NCI-H2227 treated with DMSO at 0.1 percent for 48 hours (cell line): ENCODE measurements at regions not wholly inside any gene's neighbourhood (a gene's known extent, or its start where the extent isn't known, plus 50 kb on each side); places are given as distances from the start of the nearest gene placed in this dataset.
"Not testable (repeated sequence)": the region's sequence is repeated elsewhere in the genome, so short reads cannot be mapped to it uniquely, and the experiment has no call there.

ENCODE experiments used
- DNase-seq: peaks from one replicate; lab custom pipeline; 2025; lab: John Stamatoyannopoulos, UW

- no peak for DNase-seq
Measured at GRCh38 chr1:22196041-22196440, 53.1 kb upstream of the WNT4 start.

GRCh38 chr1:22196641-22197040, 53.7 kb upstream of the WNT4 start:
- DNase-seq: no peak

- DNase-seq: no peak
Measured at GRCh38 chr1:22197644-22198043, 54.7 kb upstream of the WNT4 start.

GRCh38 chr1:22201023-22201422, 58.1 kb upstream of the WNT4 start:
- no peak for DNase-seq

- DNase-seq: no peak
Measured at GRCh38 chr1:22203335-22203734, 60.4 kb upstream of the WNT4 start.

- DNase-seq: no peak
Measured at GRCh38 chr1:22204057-22204840, 61.4 kb upstream of the WNT4 start.

GRCh38 chr1:22204989-22205913, 62.4 kb upstream of the WNT4 start:
- no peak for DNase-seq

GRCh38 chr1:22206551-22207125, 63.7 kb upstream of the WNT4 start:
- DNase-seq: no peak

GRCh38 chr1:22207511-22208267, 64.8 kb upstream of the WNT4 start:
- peak; percentile 34 for DNase-seq

GRCh38 chr1:22208268-22208972, 65.5 kb upstream of the WNT4 start:
- DNase-seq: no peak

- no peak for DNase-seq
Measured at GRCh38 chr1:22208973-22209378, 66.1 kb upstream of the WNT4 start.

- DNase-seq: no peak
Measured at GRCh38 chr1:22210176-22210575, 67.3 kb upstream of the WNT4 start.

GRCh38 chr1:22210636-22211035, 67.7 kb upstream of the WNT4 start:
- no peak for DNase-seq

- DNase-seq: not testable (repeated sequence)
Measured at GRCh38 chr1:22211459-22211858, 68.6 kb upstream of the WNT4 start.

GRCh38 chr1:22212400-22213233, 69.7 kb upstream of the WNT4 start:
- peak; percentile 40 for DNase-seq

GRCh38 chr1:22216210-22216883, 73.5 kb upstream of the WNT4 start:
- DNase-seq: no peak

- no peak for DNase-seq
Measured at GRCh38 chr1:22216966-22217365, 74.1 kb upstream of the WNT4 start.

- no peak for DNase-seq
Measured at GRCh38 chr1:22217811-22218460, 75.0 kb upstream of the WNT4 start.

- DNase-seq: no peak
Measured at GRCh38 chr1:22218618-22219250, 75.8 kb upstream of the WNT4 start.
